ENCODE measurements at regions not wholly inside any gene's neighbourhood (a gene's known extent, or its start where the extent isn't known, plus 50 kb on each side); places are given as distances from the start of the nearest gene placed in this dataset.

DNA sequence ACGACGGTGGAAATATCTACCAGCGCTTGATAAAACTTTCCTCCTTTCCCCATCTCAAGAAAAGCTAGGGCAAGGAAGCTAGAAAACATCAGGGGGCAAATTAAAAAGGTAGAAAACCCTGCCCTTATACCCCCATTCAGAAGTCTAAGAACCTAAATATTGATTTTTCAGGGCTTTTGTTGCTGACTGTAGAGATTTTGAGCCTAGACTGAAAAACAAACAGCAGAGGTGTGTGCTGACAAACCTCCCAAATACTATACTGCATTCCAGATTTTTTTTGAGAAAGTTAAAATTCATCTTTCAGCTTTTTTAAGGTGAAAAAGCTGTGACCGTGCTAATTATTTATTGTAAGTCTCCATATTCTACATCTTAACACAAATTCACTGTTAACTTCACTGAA is 478.3 kb upstream of the SOX5 start:
- DNase-seq (ENCODE audit: low read depth in 2 of 3, low spot score in 2 of 3), result no peak

- no peak for DNase-seq (ENCODE audit: low read depth in 2 of 3, low spot score in 2 of 3)
Measured at GRCh38 chr12:24425601-24425970, 476.1 kb upstream of the SOX5 start.

GRCh38 chr12:24424889-24425600 is 475.6 kb upstream of the SOX5 start:
- no peak for DNase-seq (ENCODE audit: low read depth in 2 of 3, low spot score in 2 of 3)

GRCh38 chr12:24424376-24424775 is 474.9 kb upstream of the SOX5 start:
- no peak for DNase-seq (ENCODE audit: low read depth in 2 of 3, low spot score in 2 of 3)

DNA sequence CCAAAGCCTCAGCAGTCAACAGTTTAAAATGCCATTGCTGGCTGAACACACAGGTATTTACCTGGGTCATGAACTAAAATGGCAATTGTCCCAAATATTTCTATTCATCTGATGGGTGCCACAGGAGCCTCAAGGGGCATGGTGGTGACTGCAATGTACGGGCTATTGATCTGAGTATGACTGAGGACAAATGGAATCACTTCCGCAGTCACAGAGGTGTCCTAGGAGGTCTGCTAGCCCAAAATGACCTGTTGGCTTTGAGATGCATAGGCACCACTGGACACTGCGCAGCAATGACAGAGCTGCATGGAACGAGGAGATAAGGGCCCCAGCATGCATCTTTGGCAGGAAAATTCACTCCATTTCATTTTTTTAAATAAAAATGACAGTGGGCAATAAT is 474.1 kb upstream of the SOX5 start:
- no peak for DNase-seq (ENCODE audit: low read depth in 2 of 3, low spot score in 2 of 3)

DNA sequence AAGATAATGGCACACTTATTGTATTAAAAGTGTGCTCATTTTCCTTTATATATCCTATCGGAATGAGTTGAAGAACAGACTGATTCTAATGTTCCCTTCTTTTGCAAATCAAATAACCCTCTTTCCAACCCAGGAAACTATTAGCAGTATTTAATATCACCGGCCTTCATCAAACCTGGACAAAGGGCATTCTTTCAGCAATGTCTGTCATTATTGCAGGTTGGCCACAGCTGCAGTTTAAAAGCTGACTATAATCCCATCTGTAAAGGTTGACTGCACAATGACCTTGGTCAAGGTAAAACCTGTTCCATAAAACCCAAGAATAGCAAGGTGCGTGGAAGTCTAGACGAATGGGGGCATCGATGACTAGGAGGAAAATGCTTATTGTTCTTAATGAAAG is 472.3 kb upstream of the SOX5 start:
- DNase-seq (ENCODE audit: low read depth in 2 of 3, low spot score in 2 of 3), result no peak

DNA sequence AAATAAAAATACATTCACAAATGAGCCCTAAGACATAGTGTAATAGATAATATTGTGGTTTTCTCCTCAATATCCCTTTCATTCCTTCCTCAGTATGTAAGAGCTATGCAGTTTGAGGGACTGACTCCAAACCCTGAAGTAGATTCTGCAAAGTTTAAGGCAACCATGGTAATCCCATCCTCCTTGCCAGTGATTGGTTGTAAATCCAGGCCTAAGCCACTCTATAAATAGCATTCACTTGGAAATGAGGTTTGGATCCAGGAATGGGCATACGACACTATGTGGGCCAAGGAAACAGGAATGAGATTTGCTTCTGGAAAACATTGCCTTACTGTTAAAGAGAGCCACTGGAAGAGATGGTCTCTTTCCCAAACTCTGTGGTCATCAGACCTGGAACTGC is 468.7 kb upstream of the SOX5 start:
- no peak for DNase-seq (ENCODE audit: low read depth in 2 of 3, low spot score in 2 of 3)

- DNase-seq (ENCODE audit: low read depth in 2 of 3, low spot score in 2 of 3), result no peak
Measured at GRCh38 chr12:24416423-24417109, 467.1 kb upstream of the SOX5 start.

- no peak for DNase-seq (ENCODE audit: low read depth in 2 of 3, low spot score in 2 of 3)
Measured at GRCh38 chr12:24415934-24416333, 466.5 kb upstream of the SOX5 start.

DNA sequence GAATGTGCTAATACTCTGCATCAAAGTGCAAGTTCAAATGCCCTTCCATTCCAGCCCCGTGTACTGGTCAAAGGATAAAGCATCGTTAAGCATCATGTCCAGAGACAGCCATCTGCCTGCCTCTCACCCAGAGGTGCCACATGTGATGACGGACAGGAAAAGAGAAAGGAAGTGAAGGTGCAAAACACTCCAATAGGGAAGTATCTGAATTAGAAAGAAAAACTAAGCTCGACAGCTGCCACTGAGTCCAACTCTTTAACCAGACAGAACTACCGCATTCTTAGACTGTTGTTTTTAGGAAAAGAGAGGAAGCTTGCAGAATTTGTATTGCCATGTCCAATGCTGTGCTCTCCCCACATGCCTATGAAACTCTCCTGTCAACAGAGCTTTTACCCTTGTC is 465.0 kb upstream of the SOX5 start:
- DNase-seq (ENCODE audit: low read depth in 2 of 3, low spot score in 2 of 3), result peak in 2 of 3 donors; percentile 0 to 7

GRCh38 chr12:24411948-24412347 is 462.5 kb upstream of the SOX5 start:
- DNase-seq (ENCODE audit: low read depth in 2 of 3, low spot score in 2 of 3), result no peak

GRCh38 chr12:24409868-24410267 is 460.4 kb upstream of the SOX5 start:
- no peak for DNase-seq (ENCODE audit: low read depth in 2 of 3, low spot score in 2 of 3)

DNA sequence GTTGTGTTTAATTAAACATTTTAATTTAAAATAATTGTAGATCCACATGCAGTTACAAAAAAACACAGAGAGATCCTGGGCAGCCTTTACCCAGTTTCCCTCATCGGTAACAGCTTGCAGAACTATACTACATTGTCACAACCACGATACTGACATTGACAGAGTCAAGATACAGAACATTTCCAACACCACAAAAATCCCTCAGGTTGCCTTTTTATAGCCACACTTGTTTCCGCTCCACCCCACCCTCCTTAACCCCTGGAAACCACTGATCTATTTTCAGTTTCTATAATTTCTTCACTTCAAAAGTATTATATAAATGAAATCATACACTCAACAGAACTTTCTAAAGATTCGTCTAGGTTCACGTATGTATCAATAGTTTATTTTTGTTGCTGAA is 458.8 kb upstream of the SOX5 start:
- DNase-seq (ENCODE audit: low read depth in 2 of 3, low spot score in 2 of 3), result peak in 1 of 3 donors; percentile 5

DNA sequence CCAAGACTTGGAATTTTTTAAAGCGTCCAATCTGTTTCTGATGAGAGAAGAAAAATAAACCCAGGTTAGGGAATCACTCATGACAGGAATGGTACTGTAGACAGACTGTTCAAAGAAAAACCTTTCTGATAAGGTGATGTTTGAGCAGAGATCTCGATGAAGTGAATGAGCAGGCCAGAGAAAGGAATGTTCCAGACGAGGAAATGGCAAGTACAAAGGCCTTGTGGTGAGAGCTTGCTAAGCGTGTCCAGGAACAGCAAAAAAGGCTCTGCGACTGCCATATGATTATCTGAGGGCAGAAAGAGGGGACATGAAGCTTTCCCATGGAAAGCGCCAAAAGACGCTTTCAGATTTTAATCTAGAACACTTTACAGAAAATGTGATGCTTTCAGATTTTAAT is 458.4 kb upstream of the SOX5 start:
- DNase-seq (ENCODE audit: low read depth in 2 of 3, low spot score in 2 of 3), result no peak

DNA sequence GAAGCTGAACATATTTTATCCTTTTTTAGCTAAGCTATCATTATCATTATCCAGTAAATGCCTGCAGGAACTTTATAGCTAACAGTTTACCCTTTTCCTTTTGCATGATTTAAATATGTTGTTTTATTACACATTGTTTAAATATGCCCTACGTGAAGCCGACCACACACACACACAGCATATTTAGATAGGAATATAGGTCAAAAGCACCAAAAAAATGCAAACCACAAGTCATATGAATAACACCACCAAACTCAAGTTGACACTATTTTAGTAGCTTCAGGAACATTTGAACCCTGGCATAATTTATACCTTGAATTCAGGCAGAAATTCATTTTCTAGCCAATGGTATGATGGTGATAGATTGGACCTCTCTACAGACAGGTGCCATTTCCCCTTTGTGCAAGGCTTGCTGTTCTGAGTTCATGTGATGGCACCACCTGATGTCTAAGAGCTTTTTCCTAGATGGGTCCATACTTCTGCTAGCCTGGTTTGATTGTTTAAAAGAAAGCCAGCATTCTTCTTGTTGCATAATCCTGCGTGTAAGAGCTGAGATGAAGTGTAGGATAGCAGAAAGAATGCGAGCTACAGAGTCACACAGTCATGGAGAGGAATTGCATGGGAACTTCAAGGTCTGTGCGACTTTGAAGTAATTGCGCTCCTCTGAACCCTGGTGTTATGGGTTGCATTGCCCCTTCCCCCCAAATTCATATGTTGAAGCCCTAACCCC is 454.8 kb upstream of the SOX5 start:
- DNase-seq (ENCODE audit: low read depth in 2 of 3, low spot score in 2 of 3), result no peak

- no peak for DNase-seq (ENCODE audit: low read depth in 2 of 3, low spot score in 2 of 3)
Measured at GRCh38 chr12:24400533-24400932, 451.1 kb upstream of the SOX5 start.

GRCh38 chr12:24398605-24399004 is 449.1 kb upstream of the SOX5 start:
- no peak for DNase-seq (ENCODE audit: low read depth in 2 of 3, low spot score in 2 of 3)

GRCh38 chr12:24396224-24396623 is 446.8 kb upstream of the SOX5 start:
- no peak for DNase-seq (ENCODE audit: low read depth in 2 of 3, low spot score in 2 of 3)

DNA sequence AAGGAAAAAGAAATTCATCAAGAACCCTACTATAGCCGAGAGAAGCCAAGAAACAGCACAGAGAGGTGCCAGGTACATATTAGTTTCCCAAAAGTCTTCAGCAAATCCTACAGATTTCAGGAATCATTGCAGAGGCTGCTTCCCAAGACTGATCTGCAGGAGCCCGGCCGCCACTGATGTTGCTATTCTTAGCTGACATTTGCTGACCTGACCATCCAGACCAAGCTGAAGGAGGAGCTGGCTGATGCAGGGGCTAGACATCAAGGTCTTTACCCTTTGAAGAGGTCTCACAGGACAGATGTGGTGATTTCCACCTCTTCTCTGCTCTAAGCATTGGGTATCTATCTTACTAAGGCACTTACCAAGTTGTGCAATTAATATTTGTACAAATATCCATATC is 444.8 kb upstream of the SOX5 start:
- no peak for DNase-seq (ENCODE audit: low read depth in 2 of 3, low spot score in 2 of 3)

- DNase-seq (ENCODE audit: low read depth in 2 of 3, low spot score in 2 of 3), result no peak
Measured at GRCh38 chr12:24393071-24393470, 443.6 kb upstream of the SOX5 start.

GRCh38 chr12:24389394-24389793 is 439.9 kb upstream of the SOX5 start:
- DNase-seq (ENCODE audit: low read depth in 2 of 3, low spot score in 2 of 3), result no peak

- DNase-seq (ENCODE audit: low read depth in 2 of 3, low spot score in 2 of 3), result no peak
Measured at GRCh38 chr12:24387381-24387780, 437.9 kb upstream of the SOX5 start.
